AG04450 (cell line): ENCODE measurements at regions not wholly inside any gene's neighbourhood (a gene's known extent, or its start where the extent isn't known, plus 50 kb on each side); places are given as distances from the start of the nearest gene placed in this dataset.

Experiments
- CTCF ChIA-PET: fragments of 300-600, 350-600 bp; formaldehyde crosslinking; extraction: SDS; loops from one replicate; lab custom pipeline; 2022; ENCODE audit warnings: antibody characterized with exemption, inconsistent platforms; lab: Charles Lee
- POLR2A ChIA-PET: fragments of 350-600 bp; formaldehyde crosslinking; extraction: SDS; loops from one replicate; lab custom pipeline; 2021; ENCODE audit warnings: antibody characterized with exemption, inconsistent platforms; lab: Yijun Ruan, JAX
- DNase-seq: peaks from one replicate; pipeline ENCODE4 v3.0.0-alpha.2; 2011; ENCODE audit warnings: low read depth, low spot score
- H3K27ac ChIP-seq: one replicate; pipeline ENCODE4 v1.5.1; 2012; ENCODE audit warnings: low read depth, low read length, control low read depth
- H3K27me3 ChIP-seq: one replicate; pipeline ENCODE4 v1.6.0; 2012; ENCODE audit warnings: low read length; ENCODE audit not compliant: control insufficient read depth, insufficient read depth
- H3K4me3 ChIP-seq: 2 replicates; pipeline ENCODE4 v1.5.1; 2011; ENCODE audit warnings: mild to moderate bottlenecking, low read depth, low read length, control low read depth
- H3K9me3 ChIP-seq: 2 replicates; pipeline ENCODE4 v1.5.1; 2012; ENCODE audit warnings: low read length; ENCODE audit not compliant: control insufficient read depth, insufficient read depth
- CTCF ChIP-seq: IDR thresholded peaks from 2 replicates; pipeline ENCODE4 v1.5.1; 2011; ENCODE audit warnings: low read depth, low read length, control low read depth, inconsistent platforms

GRCh38 chr2:7121851-7122250, 204.6 kb downstream of the RNF144A start:
- Histone ChIP-seq H3K27me3 (no peaks in the 10 kb centered on the region), H3K27ac (no peak overlapping the region), H3K4me3 (no peak overlapping the region), H3K9me3 (no peaks in the 10 kb centered on the region)
- ChIA-PET CTCF (interaction anchor here (2.0 kb wide), 1 partner anchor 24 kb away, joined by 4 read pairs; no protein-coding TSS in a partner anchor), POLR2A (no interaction called here)
- no peak for DNase-seq
- TF ChIP-seq CTCF, result no peak

GRCh38 chr2:7127156-7127555, 209.9 kb downstream of the RNF144A start:
- ChIA-PET CTCF (no interaction called here), POLR2A (no interaction called here)
- DNase-seq, result no peak
- H3K27ac ChIP-seq, result no peak overlapping the region
- H3K4me3 ChIP-seq, result no peak overlapping the region
- no peaks in the 10 kb centered on the region for H3K27me3 ChIP-seq
- no peaks in the 10 kb centered on the region for H3K9me3 ChIP-seq
- TF ChIP-seq CTCF, result no peak

- no peak overlapping the region for H3K27ac ChIP-seq
- DNase-seq, result no peak
- ChIA-PET POLR2A (no interaction called here), CTCF (no interaction called here)
- H3K9me3 ChIP-seq, result no peaks in the 10 kb centered on the region
- no peaks in the 10 kb centered on the region for H3K27me3 ChIP-seq
- H3K4me3 ChIP-seq, result no peak overlapping the region
- TF ChIP-seq CTCF, result no peak
Observed at GRCh38 chr2:7127687-7128086, 210.5 kb downstream of the RNF144A start.

- Histone ChIP-seq H3K27me3 (no peaks in the 10 kb centered on the region), H3K27ac (no peak overlapping the region), H3K9me3 (no peaks in the 10 kb centered on the region), H3K4me3 (no peak overlapping the region)
- TF ChIP-seq CTCF, result no peak
- ChIA-PET CTCF (no interaction called here), POLR2A (no interaction called here)
- no peak for DNase-seq
Observed at GRCh38 chr2:7131261-7131660, 214.0 kb downstream of the RNF144A start.

GRCh38 chr2:7132753-7133152, 215.5 kb downstream of the RNF144A start:
- POLR2A ChIA-PET, result no interaction called here
- H3K27me3 ChIP-seq, result no peaks in the 10 kb centered on the region
- no peak overlapping the region for H3K4me3 ChIP-seq
- TF ChIP-seq CTCF, result no peak
- H3K27ac ChIP-seq, result no peak overlapping the region
- CTCF ChIA-PET, result no interaction called here
- no peak for DNase-seq
- H3K9me3 ChIP-seq, result no peaks in the 10 kb centered on the region
